Adrenal gland (tissue), 5 donors: ENCODE measurements at regions not wholly inside any gene's neighbourhood (a gene's known extent, or its start where the extent isn't known, plus 50 kb on each side); places are given as distances from the start of the nearest gene placed in this dataset.

ENCODE experiments used
- CTCF ChIP-seq, 6 experiments: fragments of 450-650 bp in 4 of 6; fragments of 200-600 bp in 2 of 6; sonication (generic) in 1 of 6; IDR thresholded peaks; 1 replicate in 5 of 6; 2 replicates in 1 of 6; pipeline versions ENCODE4 v1.5.1 to v1.8.0; 2016 to 2021; ENCODE audit warnings: antibody characterized with exemption in 6 of 6, mild to moderate bottlenecking in 2 of 6, moderate library complexity in 1 of 6
- POLR2A ChIP-seq, 2 donors: fragments of 450-650 bp; IDR thresholded peaks; one replicate each; pipeline ENCODE4 v1.6.1; 2017; ENCODE audit warnings: antibody characterized with exemption in 2 of 2, mild to moderate bottlenecking in 2 of 2, moderate library complexity in 1 of 2
- donor health status: DM: no; HTN: no; CAD: no.

DNA sequence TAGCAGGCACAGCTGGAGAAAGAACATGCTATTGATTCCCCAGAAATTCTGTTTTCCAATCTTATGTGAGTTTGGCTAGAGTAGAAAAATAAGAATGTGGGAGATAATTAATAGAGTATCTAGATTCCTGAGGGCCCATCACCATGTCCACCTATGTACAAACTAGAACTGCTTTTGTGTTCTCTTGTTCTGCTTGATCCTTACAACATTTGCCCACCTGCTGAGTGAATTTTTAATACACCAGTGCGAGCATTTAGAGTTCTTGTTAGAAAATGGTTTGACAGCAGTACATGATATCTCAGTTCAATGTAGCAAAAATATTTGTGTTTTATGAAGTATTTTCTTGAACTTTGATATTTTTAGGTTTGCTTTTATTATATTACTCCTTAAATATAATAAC lies 52.3 kb upstream of the SPAG16 start:
- TF ChIP-seq CTCF (IDR thresholded peaks at IDR 0.05) (no peak), POLR2A (IDR thresholded peaks at IDR 0.05) (no peak)
